ENCODE measurements at regions not wholly inside any gene's neighbourhood (a gene's known extent, or its start where the extent isn't known, plus 50 kb on each side); places are given as distances from the start of the nearest gene placed in this dataset.
"Not testable (repeated sequence)": the region's sequence is repeated elsewhere in the genome, so short reads cannot be mapped to it uniquely, and the experiment has no call there.

DNA sequence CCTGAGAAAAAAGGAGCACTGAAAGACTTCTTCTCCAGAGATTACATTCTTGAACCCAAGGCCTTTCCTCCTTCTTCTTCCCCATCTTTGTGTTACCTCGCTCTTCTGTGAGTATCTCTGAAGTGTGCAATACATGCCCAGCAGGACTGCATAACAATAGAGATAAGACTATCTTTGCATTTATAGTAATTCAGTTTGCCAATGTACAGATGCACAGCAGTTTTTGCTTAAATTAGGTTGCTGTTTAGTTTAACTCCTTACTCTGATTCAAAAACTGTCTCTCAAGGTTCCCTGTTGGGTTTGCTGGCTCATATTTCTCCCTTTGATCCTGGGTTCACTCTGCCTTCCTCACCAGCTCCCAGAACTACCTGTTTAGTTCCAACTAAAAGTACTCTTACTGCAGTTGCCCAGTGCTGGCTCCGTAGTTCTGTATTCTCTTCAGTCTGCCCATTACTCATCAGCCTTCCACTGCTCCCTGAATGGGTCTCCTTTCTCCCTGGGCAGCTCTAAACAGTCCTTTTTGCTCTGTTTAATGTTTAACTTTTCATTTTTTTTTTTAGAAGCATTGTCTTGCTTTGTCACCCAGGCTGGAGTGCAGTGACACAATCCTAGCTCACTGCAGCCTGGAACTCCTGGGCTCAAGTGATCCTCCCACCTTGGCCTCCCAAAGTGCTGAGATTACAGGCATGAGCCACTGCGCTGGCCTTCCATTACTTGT, 180.6 kb upstream of the CAND1 start:
- Histone ChIP-seq H3K23ac (ENCODE audit: low read depth, low read length, poor library complexity) (no peak overlapping the region), H2BK12ac (ENCODE audit: low read length) (no peak overlapping the region), H3K4me1 (ENCODE audit: control insufficient read depth in 2 of 2, insufficient read depth in 1 of 2, low read depth in 1 of 2, low read length in 2 of 2) (no peaks in the 10 kb centered on the region), H3K14ac (ENCODE audit: low read length) (no peak overlapping the region), H3K27ac (replicated peaks; ENCODE audit: low read length) (no peak overlapping the region), H3K18ac (ENCODE audit: low read length) (no peak overlapping the region), H3K9me3 (replicated peaks in 1 of 2; ENCODE audit: control insufficient read depth in 2 of 2, insufficient read depth in 1 of 2, low read depth in 1 of 2, low read length in 2 of 2) (no peaks in the 10 kb centered on the region), H2AFZ (ENCODE audit: low read length) (no peak overlapping the region), H3K9ac (ENCODE audit: low read depth, low read length, poor library complexity) (no peak overlapping the region), H3K79me1 (ENCODE audit: low read depth, low read length) (no peaks in the 10 kb centered on the region), H3K4me3 (ENCODE audit: low read length in 2 of 2) (no peak overlapping the region), H3K36me3 (replicated peaks in 1 of 2; ENCODE audit: control insufficient read depth in 2 of 2, insufficient read depth in 2 of 2, low read length in 2 of 2) (no peaks in the 10 kb centered on the region), H4K8ac (ENCODE audit: low read depth, low read length) (no peak overlapping the region), H2BK15ac (ENCODE audit: low read length) (no peak overlapping the region), H3K4ac (ENCODE audit: low read length) (no peak overlapping the region), H4K91ac (ENCODE audit: low read depth, low read length, poor library complexity) (no peak overlapping the region), H2BK5ac (ENCODE audit: low read length) (no peak overlapping the region), H3K4me2 (ENCODE audit: insufficient read depth, low read length, poor library complexity, severe bottlenecking) (no peak overlapping the region), H2AK5ac (ENCODE audit: low read depth, low read length) (no peak overlapping the region), H3K27me3 (ENCODE audit: control insufficient read depth in 3 of 3, insufficient read depth in 3 of 3, low read depth in 1 of 3, low read length in 3 of 3) (peaks cover 0 to 11% (median 0%) of the 10 kb centered on the region in 3 experiments), H2BK120ac (ENCODE audit: low read depth, low read length) (no peak overlapping the region)
- no peak for DNase-seq (ENCODE audit: low spot score)
- no CpG with 5 or more reads among the region's 3 CpGs for WGBS, 2 donors (ENCODE audit: extremely low coverage in 2 of 2, insufficient read length in 2 of 2, insufficient replicate concordance in 1 of 2)

DNA sequence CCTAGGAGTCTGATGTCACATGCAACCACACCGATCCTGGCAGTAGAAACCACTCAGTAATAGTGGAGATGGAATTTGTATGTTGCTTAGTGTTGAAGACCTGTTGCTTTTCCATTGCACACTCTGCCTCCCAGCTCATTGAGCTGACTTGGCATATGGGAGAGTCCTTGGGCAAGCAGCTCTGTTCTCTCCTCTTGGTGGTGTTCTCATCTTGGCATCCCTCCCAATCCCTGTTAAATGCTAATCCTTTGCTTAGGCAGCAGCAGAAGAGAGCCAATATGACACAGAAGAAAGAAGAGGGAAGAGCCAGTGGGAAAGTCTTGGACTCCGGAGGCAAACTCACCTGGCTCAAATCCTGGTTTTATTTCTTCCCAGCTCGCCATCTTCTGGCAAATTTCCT, 178.0 kb upstream of the CAND1 start:
- no peak for DNase-seq (ENCODE audit: low spot score)
- no peak overlapping the region for H3K14ac ChIP-seq (ENCODE audit: low read length)
- no peak overlapping the region for H2AK5ac ChIP-seq (ENCODE audit: low read depth, low read length)
- H2AFZ ChIP-seq (ENCODE audit: low read length) = no peak overlapping the region
- WGBS, 2 donors (ENCODE audit: extremely low coverage in 2 of 2, insufficient read length in 2 of 2, insufficient replicate concordance in 1 of 2) = no CpG with 5 or more reads among the region's 3 CpGs
- H3K4ac ChIP-seq (ENCODE audit: low read length) = no peak overlapping the region
- no peak overlapping the region for H4K8ac ChIP-seq (ENCODE audit: low read depth, low read length)
- H2BK12ac ChIP-seq (ENCODE audit: low read length) = no peak overlapping the region
- no peak overlapping the region for H3K23ac ChIP-seq (ENCODE audit: low read depth, low read length, poor library complexity)
- no peaks in the 10 kb centered on the region for H3K36me3 ChIP-seq (replicated peaks in 1 of 2; ENCODE audit: control insufficient read depth in 2 of 2, insufficient read depth in 2 of 2, low read length in 2 of 2)
- H3K79me1 ChIP-seq (ENCODE audit: low read depth, low read length) = no peaks in the 10 kb centered on the region
- H3K27me3 ChIP-seq (ENCODE audit: control insufficient read depth in 3 of 3, insufficient read depth in 3 of 3, low read depth in 1 of 3, low read length in 3 of 3) = peaks cover 0 to 15% (median 0%) of the 10 kb centered on the region in 3 experiments
- no peak overlapping the region for H3K18ac ChIP-seq (ENCODE audit: low read length)
- no peaks in the 10 kb centered on the region for H3K9me3 ChIP-seq (replicated peaks in 1 of 2; ENCODE audit: control insufficient read depth in 2 of 2, insufficient read depth in 1 of 2, low read depth in 1 of 2, low read length in 2 of 2)
- no peak overlapping the region for H3K9ac ChIP-seq (ENCODE audit: low read depth, low read length, poor library complexity)
- H4K91ac ChIP-seq (ENCODE audit: low read depth, low read length, poor library complexity) = no peak overlapping the region
- H3K27ac ChIP-seq (replicated peaks; ENCODE audit: low read length) = no peak overlapping the region
- no peak overlapping the region for H3K4me3 ChIP-seq (ENCODE audit: low read length in 2 of 2)
- H3K4me2 ChIP-seq (ENCODE audit: insufficient read depth, low read length, poor library complexity, severe bottlenecking) = no peak overlapping the region
- H3K4me1 ChIP-seq (ENCODE audit: control insufficient read depth in 2 of 2, insufficient read depth in 1 of 2, low read depth in 1 of 2, low read length in 2 of 2) = no peaks in the 10 kb centered on the region
- H2BK15ac ChIP-seq (ENCODE audit: low read length) = no peak overlapping the region
- H2BK120ac ChIP-seq (ENCODE audit: low read depth, low read length) = no peak overlapping the region
- H2BK5ac ChIP-seq (ENCODE audit: low read length) = no peak overlapping the region

DNA sequence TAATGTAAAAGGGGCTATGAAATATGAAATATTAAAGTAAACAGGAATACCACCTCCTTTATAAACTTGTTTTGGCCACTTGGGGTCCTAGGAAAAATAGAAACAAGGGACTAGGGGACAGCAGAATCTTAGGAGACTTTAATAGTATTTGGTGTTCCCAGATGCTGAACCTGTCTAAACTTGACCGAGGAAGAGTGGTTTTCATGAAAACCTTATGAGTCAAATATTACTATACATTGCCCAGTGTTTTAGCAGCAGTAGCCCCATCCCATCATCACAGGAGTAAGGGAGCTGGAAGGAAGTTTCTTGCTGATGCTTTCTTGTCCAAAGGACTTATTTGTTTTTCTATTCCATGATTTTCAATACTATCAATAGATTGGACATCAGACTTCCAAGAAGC, 177.5 kb upstream of the CAND1 start:
- no peaks in the 10 kb centered on the region for H3K4me1 ChIP-seq (ENCODE audit: control insufficient read depth in 2 of 2, insufficient read depth in 1 of 2, low read depth in 1 of 2, low read length in 2 of 2)
- H3K79me1 ChIP-seq (ENCODE audit: low read depth, low read length) = no peaks in the 10 kb centered on the region
- no peak overlapping the region for H2BK12ac ChIP-seq (ENCODE audit: low read length)
- no peak overlapping the region for H2AFZ ChIP-seq (ENCODE audit: low read length)
- no peak overlapping the region for H2BK5ac ChIP-seq (ENCODE audit: low read length)
- no peak for DNase-seq (ENCODE audit: low spot score)
- H3K27ac ChIP-seq (replicated peaks; ENCODE audit: low read length) = no peak overlapping the region
- no peak overlapping the region for H3K4ac ChIP-seq (ENCODE audit: low read length)
- H3K9ac ChIP-seq (ENCODE audit: low read depth, low read length, poor library complexity) = no peak overlapping the region
- no peak overlapping the region for H2BK15ac ChIP-seq (ENCODE audit: low read length)
- no peak overlapping the region for H3K23ac ChIP-seq (ENCODE audit: low read depth, low read length, poor library complexity)
- no peak overlapping the region for H3K4me3 ChIP-seq (ENCODE audit: low read length in 2 of 2)
- H3K27me3 ChIP-seq (ENCODE audit: control insufficient read depth in 3 of 3, insufficient read depth in 3 of 3, low read depth in 1 of 3, low read length in 3 of 3) = peaks cover 0 to 15% (median 0%) of the 10 kb centered on the region in 3 experiments
- H3K18ac ChIP-seq (ENCODE audit: low read length) = no peak overlapping the region
- H3K14ac ChIP-seq (ENCODE audit: low read length) = no peak overlapping the region
- H2BK120ac ChIP-seq (ENCODE audit: low read depth, low read length) = no peak overlapping the region
- no peaks in the 10 kb centered on the region for H3K9me3 ChIP-seq (replicated peaks in 1 of 2; ENCODE audit: control insufficient read depth in 2 of 2, insufficient read depth in 1 of 2, low read depth in 1 of 2, low read length in 2 of 2)
- no peak overlapping the region for H2AK5ac ChIP-seq (ENCODE audit: low read depth, low read length)
- no peak overlapping the region for H3K4me2 ChIP-seq (ENCODE audit: insufficient read depth, low read length, poor library complexity, severe bottlenecking)
- no CpG with 5 or more reads among the region's 1 CpG for WGBS, 2 donors (ENCODE audit: extremely low coverage in 2 of 2, insufficient read length in 2 of 2, insufficient replicate concordance in 1 of 2)
- H4K91ac ChIP-seq (ENCODE audit: low read depth, low read length, poor library complexity) = no peak overlapping the region
- no peak overlapping the region for H4K8ac ChIP-seq (ENCODE audit: low read depth, low read length)
- H3K36me3 ChIP-seq (replicated peaks in 1 of 2; ENCODE audit: control insufficient read depth in 2 of 2, insufficient read depth in 2 of 2, low read length in 2 of 2) = no peaks in the 10 kb centered on the region

DNA sequence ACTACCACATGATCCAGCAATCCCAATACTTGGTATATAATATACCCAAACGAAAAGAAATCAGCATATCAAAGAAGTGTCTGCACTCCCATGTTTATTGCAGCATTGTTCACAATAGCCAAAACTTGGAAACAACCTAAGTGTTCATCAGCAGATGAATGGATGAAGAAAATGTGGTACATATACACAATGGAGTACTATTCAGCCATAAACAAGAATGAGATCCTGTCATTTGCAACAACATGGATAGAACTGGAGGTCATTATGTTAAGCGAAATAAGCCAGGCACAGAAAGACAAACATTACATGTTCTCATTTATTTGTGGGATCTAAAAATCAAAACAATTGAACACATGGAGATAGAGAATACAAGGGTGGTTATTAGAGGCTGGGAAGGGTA, 176.2 kb upstream of the CAND1 start:
- H2BK5ac ChIP-seq (ENCODE audit: low read length); H3K4me1 ChIP-seq (ENCODE audit: control insufficient read depth in 2 of 2, insufficient read depth in 1 of 2, low read depth in 1 of 2, low read length in 2 of 2); H3K9me3 ChIP-seq (replicated peaks in 1 of 2; ENCODE audit: control insufficient read depth in 2 of 2, insufficient read depth in 1 of 2, low read depth in 1 of 2, low read length in 2 of 2); H2AFZ ChIP-seq (ENCODE audit: low read length); H3K4ac ChIP-seq (ENCODE audit: low read length); H3K4me3 ChIP-seq (ENCODE audit: low read length in 2 of 2); H2BK15ac ChIP-seq (ENCODE audit: low read length); H3K14ac ChIP-seq (ENCODE audit: low read length); H2BK120ac ChIP-seq (ENCODE audit: low read depth, low read length); H3K9ac ChIP-seq (ENCODE audit: low read depth, low read length, poor library complexity); H4K8ac ChIP-seq (ENCODE audit: low read depth, low read length); H3K27ac ChIP-seq (replicated peaks; ENCODE audit: low read length); H2AK5ac ChIP-seq (ENCODE audit: low read depth, low read length); H3K79me1 ChIP-seq (ENCODE audit: low read depth, low read length); H3K4me2 ChIP-seq (ENCODE audit: insufficient read depth, low read length, poor library complexity, severe bottlenecking); H2BK12ac ChIP-seq (ENCODE audit: low read length); H4K91ac ChIP-seq (ENCODE audit: low read depth, low read length, poor library complexity); H3K36me3 ChIP-seq (replicated peaks in 1 of 2; ENCODE audit: control insufficient read depth in 2 of 2, insufficient read depth in 2 of 2, low read length in 2 of 2); DNase-seq (ENCODE audit: low spot score); H3K18ac ChIP-seq (ENCODE audit: low read length); H3K23ac ChIP-seq (ENCODE audit: low read depth, low read length, poor library complexity): not testable (repeated sequence)
- peaks cover 0 to 15% (median 0%) of the 10 kb centered on the region in 3 experiments for H3K27me3 ChIP-seq (ENCODE audit: control insufficient read depth in 3 of 3, insufficient read depth in 3 of 3, low read depth in 1 of 3, low read length in 3 of 3)
- no CpG with 5 or more reads among the region's 2 CpGs for WGBS, 2 donors (ENCODE audit: extremely low coverage in 2 of 2, insufficient read length in 2 of 2, insufficient replicate concordance in 1 of 2)

All from neuronal stem cell (in vitro differentiated cells).